HEK293 (cell line): ENCODE measurements at regions not wholly inside any gene's neighbourhood (a gene's known extent, or its start where the extent isn't known, plus 50 kb on each side); places are given as distances from the start of the nearest gene placed in this dataset.

Experiments
- CTCF ChIA-PET: fragments of 350-600 bp; formaldehyde crosslinking; extraction: SDS; loops from one replicate; lab custom pipeline; 2021; ENCODE audit warnings: antibody characterized with exemption; lab: Yijun Ruan, JAX
- POLR2A ChIA-PET: fragments of 300-600 bp; formaldehyde crosslinking; extraction: SDS; loops from one replicate; lab custom pipeline; 2020; ENCODE audit warnings: antibody characterized with exemption, inconsistent platforms; lab: Yijun Ruan, JAX
- H3K27ac ChIP-seq: fragments of 200-500 bp; sonication (Bioruptor generic); 2 replicates; pipeline ENCODE4 v1.5.1; 2014; ENCODE audit warnings: low read depth, low read length, control low read depth, inconsistent platforms; ENCODE audit errors: extremely low read depth
- H3K36me3 ChIP-seq, 2 experiments: fragments of 200-500 bp in 1 of 2; sonication (Bioruptor generic) in 1 of 2; 1 replicate in 1 of 2; 2 replicates in 1 of 2; pipeline ENCODE4 v1.5.1; 2014 to 2017; ENCODE audit warnings: inconsistent platforms in 2 of 2, low read length in 2 of 2; ENCODE audit not compliant: control insufficient read depth in 2 of 2, insufficient read depth in 1 of 2
- H3K4me1 ChIP-seq: fragments of 200-500 bp; sonication (Bioruptor generic); 2 replicates; pipeline ENCODE4 v1.5.1; 2014; ENCODE audit warnings: mild to moderate bottlenecking, low read length, inconsistent platforms; ENCODE audit not compliant: control insufficient read depth, insufficient read depth
- H3K4me3 ChIP-seq: 2 replicates; pipeline ENCODE4 v1.5.1; 2011; ENCODE audit warnings: low read depth, mild to moderate bottlenecking, control low read depth, low read length, moderate library complexity
- H3K9me3 ChIP-seq: fragments of 200-500 bp; sonication (Bioruptor generic); 2 replicates; pipeline ENCODE4 v1.5.1; 2014; ENCODE audit warnings: low read depth, low read length, inconsistent platforms; ENCODE audit not compliant: control insufficient read depth, insufficient read depth
- FEZF1 ChIP-seq: fragments of 450-650 bp; formaldehyde crosslinking; IDR thresholded peaks from 2 replicates; pipeline ENCODE4 v1.5.1; 2016; ENCODE audit warnings: missing biosample characterization, missing genetic modification characterization
- HOXD13 ChIP-seq: sonication (generic); formaldehyde crosslinking; IDR thresholded peaks from 2 replicates; pipeline ENCODE4 v1.8.0; 2022; ENCODE audit warnings: missing genetic modification reagents, borderline replicate concordance
- OSR2 ChIP-seq: fragments of 450-650 bp; formaldehyde crosslinking; IDR thresholded peaks from 2 replicates; pipeline ENCODE4 v1.5.1; 2016; ENCODE audit warnings: missing biosample characterization, missing genetic modification characterization
- WT1 ChIP-seq: fragments of 450-650 bp; formaldehyde crosslinking; IDR thresholded peaks from 2 replicates; pipeline ENCODE4 v1.5.1; 2016; ENCODE audit warnings: missing biosample characterization, missing genetic modification characterization
- ZNF10 ChIP-seq: fragments of 450-650 bp; formaldehyde crosslinking; IDR thresholded peaks from 2 replicates; pipeline ENCODE4 v1.5.1; 2017; ENCODE audit warnings: missing biosample characterization, missing genetic modification characterization
- ZNF157 ChIP-seq: fragments of 450-650 bp; formaldehyde crosslinking; IDR thresholded peaks from 2 replicates; pipeline ENCODE4 v1.5.1; 2016; ENCODE audit warnings: missing biosample characterization, missing genetic modification characterization
- ZNF19 ChIP-seq: fragments of 450-650 bp; formaldehyde crosslinking; IDR thresholded peaks from 2 replicates; pipeline ENCODE4; 2016; ENCODE audit warnings: missing biosample characterization, missing genetic modification characterization, low read depth
- ZNF266 ChIP-seq: fragments of 450-650 bp; formaldehyde crosslinking; IDR thresholded peaks from 2 replicates; pipeline ENCODE4 v1.5.1; 2016; ENCODE audit warnings: missing biosample characterization, missing genetic modification characterization, low read depth
- ZNF629 ChIP-seq: fragments of 450-650 bp; formaldehyde crosslinking; IDR thresholded peaks from 2 replicates; pipeline ENCODE4 v1.5.1; 2017; ENCODE audit warnings: missing biosample characterization, missing genetic modification characterization
- ZNF843 ChIP-seq: fragments of 450-650 bp; formaldehyde crosslinking; IDR thresholded peaks from 2 replicates; pipeline ENCODE4 v1.5.1; 2016; ENCODE audit warnings: missing biosample characterization, missing genetic modification characterization
- TF ChIP-seq, protein P1 (sequence below): fragments of 450-650 bp; formaldehyde crosslinking; conservative IDR thresholded peaks from 2 replicates; pipeline ENCODE4 v1.5.1; 2016; ENCODE audit warnings: low read depth, missing biosample characterization, missing genetic modification characterization
- TF ChIP-seq, protein P2 (sequence below): fragments of 450-650 bp; formaldehyde crosslinking; IDR thresholded peaks from 2 replicates; pipeline ENCODE4 v1.5.1; 2016; ENCODE audit warnings: missing biosample characterization, missing genetic modification characterization, borderline replicate concordance
- TF ChIP-seq, protein P3 (sequence below): fragments of 450-650 bp; formaldehyde crosslinking; IDR thresholded peaks from 2 replicates; pipeline ENCODE4 v1.5.1; 2017; ENCODE audit warnings: missing biosample characterization, missing genetic modification characterization
- TF ChIP-seq, protein P4 (sequence below): fragments of 450-650 bp; formaldehyde crosslinking; IDR thresholded peaks from 2 replicates; pipeline ENCODE4 v1.5.1; 2016; ENCODE audit warnings: missing biosample characterization, missing genetic modification characterization, borderline replicate concordance
- TF ChIP-seq, protein P5 (sequence below): sonication (generic); formaldehyde crosslinking; IDR thresholded peaks from 2 replicates; pipeline ENCODE4 v1.8.1; 2022; ENCODE audit warnings: mild to moderate bottlenecking, moderate library complexity, missing genetic modification reagents

DNA sequence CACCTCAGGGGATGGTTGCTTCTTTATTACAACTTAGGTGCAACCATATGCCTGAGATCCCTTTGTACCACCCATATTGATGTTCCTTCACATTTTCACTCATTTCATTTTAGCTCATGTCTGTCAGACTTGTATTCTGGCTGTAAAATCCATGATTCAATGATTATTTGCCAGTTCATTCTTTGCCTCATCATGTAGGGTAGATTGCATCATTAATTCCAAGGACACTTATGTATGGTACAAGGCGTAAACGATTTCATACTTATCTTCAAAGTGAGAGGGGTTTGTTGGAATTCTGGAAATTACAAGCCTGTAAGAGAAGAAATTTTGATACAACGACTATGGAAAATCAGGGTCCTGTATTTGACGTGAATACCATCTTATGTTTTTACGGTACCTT is 685.0 kb upstream of the FANCL start (continued):
- TF ChIP-seq, protein P1, sequence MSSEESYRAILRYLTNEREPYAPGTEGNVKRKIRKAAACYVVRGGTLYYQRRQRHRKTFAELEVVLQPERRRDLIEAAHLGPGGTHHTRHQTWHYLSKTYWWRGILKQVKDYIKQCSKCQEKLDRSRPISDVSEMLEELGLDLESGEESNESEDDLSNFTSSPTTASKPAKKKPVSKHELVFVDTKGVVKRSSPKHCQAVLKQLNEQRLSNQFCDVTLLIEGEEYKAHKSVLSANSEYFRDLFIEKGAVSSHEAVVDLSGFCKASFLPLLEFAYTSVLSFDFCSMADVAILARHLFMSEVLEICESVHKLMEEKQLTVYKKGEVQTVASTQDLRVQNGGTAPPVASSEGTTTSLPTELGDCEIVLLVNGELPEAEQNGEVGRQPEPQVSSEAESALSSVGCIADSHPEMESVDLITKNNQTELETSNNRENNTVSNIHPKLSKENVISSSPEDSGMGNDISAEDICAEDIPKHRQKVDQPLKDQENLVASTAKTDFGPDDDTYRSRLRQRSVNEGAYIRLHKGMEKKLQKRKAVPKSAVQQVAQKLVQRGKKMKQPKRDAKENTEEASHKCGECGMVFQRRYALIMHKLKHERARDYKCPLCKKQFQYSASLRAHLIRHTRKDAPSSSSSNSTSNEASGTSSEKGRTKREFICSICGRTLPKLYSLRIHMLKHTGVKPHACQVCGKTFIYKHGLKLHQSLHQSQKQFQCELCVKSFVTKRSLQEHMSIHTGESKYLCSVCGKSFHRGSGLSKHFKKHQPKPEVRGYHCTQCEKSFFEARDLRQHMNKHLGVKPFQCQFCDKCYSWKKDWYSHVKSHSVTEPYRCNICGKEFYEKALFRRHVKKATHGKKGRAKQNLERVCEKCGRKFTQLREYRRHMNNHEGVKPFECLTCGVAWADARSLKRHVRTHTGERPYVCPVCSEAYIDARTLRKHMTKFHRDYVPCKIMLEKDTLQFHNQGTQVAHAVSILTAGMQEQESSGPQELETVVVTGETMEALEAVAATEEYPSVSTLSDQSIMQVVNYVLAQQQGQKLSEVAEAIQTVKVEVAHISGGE (tag by site-specific recombination): no peak

DNA sequence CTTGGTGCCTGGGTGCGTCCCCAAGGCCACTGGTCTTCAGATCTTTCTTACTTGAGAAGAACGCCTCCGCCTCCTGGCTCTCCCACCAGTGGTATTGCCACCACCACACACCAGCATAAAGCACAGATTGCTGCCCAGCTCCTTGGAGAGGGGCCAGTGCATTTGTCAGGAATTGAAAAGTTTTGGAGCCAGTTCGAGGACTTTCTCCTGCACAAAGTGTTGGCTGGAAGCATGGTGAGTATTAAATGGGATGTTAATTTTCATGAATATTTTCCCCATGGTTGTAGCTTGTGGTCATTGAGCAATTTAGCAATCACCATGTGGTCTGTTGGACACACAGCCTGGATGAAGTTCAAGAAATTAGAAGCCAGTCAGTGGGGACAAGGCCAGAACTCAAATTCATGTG is 684.6 kb upstream of the FANCL start:
- Histone ChIP-seq H3K27ac (no peak overlapping the region), H3K4me3 (no peak overlapping the region), H3K36me3 (no peaks in the 10 kb centered on the region), H3K4me1 (peaks cover 5% of the 10 kb centered on the region; the same call in 1 of the 2 replicates), H3K9me3 (no peaks in the 10 kb centered on the region)
- ChIA-PET CTCF (no interaction called here), POLR2A (no interaction called here)
- TF ChIP-seq, protein P2, sequence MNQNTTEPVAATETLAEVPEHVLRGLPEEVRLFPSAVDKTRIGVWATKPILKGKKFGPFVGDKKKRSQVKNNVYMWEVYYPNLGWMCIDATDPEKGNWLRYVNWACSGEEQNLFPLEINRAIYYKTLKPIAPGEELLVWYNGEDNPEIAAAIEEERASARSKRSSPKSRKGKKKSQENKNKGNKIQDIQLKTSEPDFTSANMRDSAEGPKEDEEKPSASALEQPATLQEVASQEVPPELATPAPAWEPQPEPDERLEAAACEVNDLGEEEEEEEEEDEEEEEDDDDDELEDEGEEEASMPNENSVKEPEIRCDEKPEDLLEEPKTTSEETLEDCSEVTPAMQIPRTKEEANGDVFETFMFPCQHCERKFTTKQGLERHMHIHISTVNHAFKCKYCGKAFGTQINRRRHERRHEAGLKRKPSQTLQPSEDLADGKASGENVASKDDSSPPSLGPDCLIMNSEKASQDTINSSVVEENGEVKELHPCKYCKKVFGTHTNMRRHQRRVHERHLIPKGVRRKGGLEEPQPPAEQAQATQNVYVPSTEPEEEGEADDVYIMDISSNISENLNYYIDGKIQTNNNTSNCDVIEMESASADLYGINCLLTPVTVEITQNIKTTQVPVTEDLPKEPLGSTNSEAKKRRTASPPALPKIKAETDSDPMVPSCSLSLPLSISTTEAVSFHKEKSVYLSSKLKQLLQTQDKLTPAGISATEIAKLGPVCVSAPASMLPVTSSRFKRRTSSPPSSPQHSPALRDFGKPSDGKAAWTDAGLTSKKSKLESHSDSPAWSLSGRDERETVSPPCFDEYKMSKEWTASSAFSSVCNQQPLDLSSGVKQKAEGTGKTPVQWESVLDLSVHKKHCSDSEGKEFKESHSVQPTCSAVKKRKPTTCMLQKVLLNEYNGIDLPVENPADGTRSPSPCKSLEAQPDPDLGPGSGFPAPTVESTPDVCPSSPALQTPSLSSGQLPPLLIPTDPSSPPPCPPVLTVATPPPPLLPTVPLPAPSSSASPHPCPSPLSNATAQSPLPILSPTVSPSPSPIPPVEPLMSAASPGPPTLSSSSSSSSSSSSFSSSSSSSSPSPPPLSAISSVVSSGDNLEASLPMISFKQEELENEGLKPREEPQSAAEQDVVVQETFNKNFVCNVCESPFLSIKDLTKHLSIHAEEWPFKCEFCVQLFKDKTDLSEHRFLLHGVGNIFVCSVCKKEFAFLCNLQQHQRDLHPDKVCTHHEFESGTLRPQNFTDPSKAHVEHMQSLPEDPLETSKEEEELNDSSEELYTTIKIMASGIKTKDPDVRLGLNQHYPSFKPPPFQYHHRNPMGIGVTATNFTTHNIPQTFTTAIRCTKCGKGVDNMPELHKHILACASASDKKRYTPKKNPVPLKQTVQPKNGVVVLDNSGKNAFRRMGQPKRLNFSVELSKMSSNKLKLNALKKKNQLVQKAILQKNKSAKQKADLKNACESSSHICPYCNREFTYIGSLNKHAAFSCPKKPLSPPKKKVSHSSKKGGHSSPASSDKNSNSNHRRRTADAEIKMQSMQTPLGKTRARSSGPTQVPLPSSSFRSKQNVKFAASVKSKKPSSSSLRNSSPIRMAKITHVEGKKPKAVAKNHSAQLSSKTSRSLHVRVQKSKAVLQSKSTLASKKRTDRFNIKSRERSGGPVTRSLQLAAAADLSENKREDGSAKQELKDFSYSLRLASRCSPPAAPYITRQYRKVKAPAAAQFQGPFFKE (tag by site-specific recombination): no peak

DNA sequence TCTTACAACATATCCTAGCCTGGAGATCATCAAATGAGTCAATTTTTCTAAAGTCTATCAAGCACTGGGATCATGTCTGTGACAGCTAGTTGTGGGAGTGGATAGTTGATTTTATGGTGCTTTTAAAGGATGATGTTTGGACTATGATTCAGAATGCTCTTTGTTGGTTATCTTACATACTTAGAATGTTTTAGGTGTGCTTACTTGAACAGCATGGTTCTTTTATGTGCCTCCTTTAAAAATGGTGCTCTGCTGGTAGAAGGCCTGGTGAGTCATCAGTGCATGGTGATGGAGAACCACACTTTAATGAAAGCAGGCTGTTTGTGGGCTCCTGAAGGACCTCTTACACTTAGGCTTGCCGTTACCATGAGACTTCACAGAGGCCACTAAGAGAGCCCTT is 682.7 kb upstream of the FANCL start:
- Histone ChIP-seq H3K27ac (no peak overlapping the region), H3K36me3 (no peaks in the 10 kb centered on the region), H3K4me3 (no peak overlapping the region), H3K9me3 (no peaks in the 10 kb centered on the region), H3K4me1 (peaks cover 5% of the 10 kb centered on the region; the same call in 1 of the 2 replicates)
- ChIA-PET POLR2A (no interaction called here), CTCF (interaction anchor here (0.6 kb wide), 2 partner anchors 694 to 1671 kb away, joined by 3 to 6 read pairs; no protein-coding TSS in a partner anchor)
- TF ChIP-seq, protein P3, sequence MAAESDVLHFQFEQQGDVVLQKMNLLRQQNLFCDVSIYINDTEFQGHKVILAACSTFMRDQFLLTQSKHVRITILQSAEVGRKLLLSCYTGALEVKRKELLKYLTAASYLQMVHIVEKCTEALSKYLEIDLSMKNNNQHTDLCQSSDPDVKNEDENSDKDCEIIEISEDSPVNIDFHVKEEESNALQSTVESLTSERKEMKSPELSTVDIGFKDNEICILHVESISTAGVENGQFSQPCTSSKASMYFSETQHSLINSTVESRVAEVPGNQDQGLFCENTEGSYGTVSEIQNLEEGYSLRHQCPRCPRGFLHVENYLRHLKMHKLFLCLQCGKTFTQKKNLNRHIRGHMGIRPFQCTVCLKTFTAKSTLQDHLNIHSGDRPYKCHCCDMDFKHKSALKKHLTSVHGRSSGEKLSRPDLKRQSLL: 0 out of 2 replicates have a peak, but pooled peaks have one; percentile 39
- TF ChIP-seq ZNF843 (tag by site-specific recombination) (0 out of 2 replicates have a peak, but pooled peaks have one; percentile 46), ZNF10 (0 out of 2 replicates have a peak, but pooled peaks have one; percentile 54), ZNF266 (tag by site-specific recombination) (no peak), ZNF19 (tag by site-specific recombination) (no peak), HOXD13 (CRISPR knock-in tag) (peak; percentile 64; the same call in 1 of the 2 replicates), ZNF629 (tag by site-specific recombination) (peak; percentile 30; the same call in 1 of the 2 replicates), FEZF1 (tag by site-specific recombination) (peak; percentile 32; the same call in 1 of the 2 replicates), ZNF157 (tag by site-specific recombination) (no peak), WT1 (tag by site-specific recombination) (peak; percentile 29; the same call in 1 of the 2 replicates), OSR2 (tag by site-specific recombination) (0 out of 2 replicates have a peak, but pooled peaks have one; percentile 37)
- TF ChIP-seq, protein P4, sequence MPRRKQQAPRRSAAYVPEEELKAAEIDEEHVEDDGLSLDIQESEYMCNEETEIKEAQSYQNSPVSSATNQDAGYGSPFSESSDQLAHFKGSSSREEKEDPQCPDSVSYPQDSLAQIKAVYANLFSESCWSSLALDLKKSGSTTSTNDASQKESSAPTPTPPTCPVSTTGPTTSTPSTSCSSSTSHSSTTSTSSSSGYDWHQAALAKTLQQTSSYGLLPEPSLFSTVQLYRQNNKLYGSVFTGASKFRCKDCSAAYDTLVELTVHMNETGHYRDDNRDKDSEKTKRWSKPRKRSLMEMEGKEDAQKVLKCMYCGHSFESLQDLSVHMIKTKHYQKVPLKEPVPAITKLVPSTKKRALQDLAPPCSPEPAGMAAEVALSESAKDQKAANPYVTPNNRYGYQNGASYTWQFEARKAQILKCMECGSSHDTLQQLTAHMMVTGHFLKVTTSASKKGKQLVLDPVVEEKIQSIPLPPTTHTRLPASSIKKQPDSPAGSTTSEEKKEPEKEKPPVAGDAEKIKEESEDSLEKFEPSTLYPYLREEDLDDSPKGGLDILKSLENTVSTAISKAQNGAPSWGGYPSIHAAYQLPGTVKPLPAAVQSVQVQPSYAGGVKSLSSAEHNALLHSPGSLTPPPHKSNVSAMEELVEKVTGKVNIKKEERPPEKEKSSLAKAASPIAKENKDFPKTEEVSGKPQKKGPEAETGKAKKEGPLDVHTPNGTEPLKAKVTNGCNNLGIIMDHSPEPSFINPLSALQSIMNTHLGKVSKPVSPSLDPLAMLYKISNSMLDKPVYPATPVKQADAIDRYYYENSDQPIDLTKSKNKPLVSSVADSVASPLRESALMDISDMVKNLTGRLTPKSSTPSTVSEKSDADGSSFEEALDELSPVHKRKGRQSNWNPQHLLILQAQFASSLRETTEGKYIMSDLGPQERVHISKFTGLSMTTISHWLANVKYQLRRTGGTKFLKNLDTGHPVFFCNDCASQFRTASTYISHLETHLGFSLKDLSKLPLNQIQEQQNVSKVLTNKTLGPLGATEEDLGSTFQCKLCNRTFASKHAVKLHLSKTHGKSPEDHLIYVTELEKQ (tag by site-specific recombination): peak; percentile 43; the same call in 1 of the 2 replicates
- TF ChIP-seq, protein P5, sequence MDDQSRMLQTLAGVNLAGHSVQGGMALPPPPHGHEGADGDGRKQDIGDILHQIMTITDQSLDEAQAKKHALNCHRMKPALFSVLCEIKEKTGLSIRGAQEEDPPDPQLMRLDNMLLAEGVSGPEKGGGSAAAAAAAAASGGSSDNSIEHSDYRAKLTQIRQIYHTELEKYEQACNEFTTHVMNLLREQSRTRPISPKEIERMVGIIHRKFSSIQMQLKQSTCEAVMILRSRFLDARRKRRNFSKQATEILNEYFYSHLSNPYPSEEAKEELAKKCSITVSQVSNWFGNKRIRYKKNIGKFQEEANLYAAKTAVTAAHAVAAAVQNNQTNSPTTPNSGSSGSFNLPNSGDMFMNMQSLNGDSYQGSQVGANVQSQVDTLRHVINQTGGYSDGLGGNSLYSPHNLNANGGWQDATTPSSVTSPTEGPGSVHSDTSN (CRISPR knock-in tag): no peak
